ENCODE measurements at regions not wholly inside any gene's neighbourhood (a gene's known extent, or its start where the extent isn't known, plus 50 kb on each side); places are given as distances from the start of the nearest gene placed in this dataset.

GRCh38 chr6:144953552-144954240 is 668.6 kb downstream of the UTRN start:
- no peaks in the 10 kb centered on the region for H3K4me1 Mint-ChIP-seq
- no peak for TF ChIP-seq CTCF (IDR thresholded peaks at IDR 0.05)
- no peak for TF ChIP-seq EZH2 (IDR thresholded peaks at IDR 0.05; ENCODE audit: borderline replicate concordance, insufficient read depth, low read depth, low read length, poor library complexity, severe bottlenecking)
- ChIA-PET CTCF (no interaction called here), POLR2A (no interaction called here)
- H3K9me3 Mint-ChIP-seq (ENCODE audit: insufficient read depth) = no peaks in the 10 kb centered on the region
- Histone ChIP-seq H2AFZ (ENCODE audit: insufficient read depth, low read depth, low read length, poor library complexity, severe bottlenecking) (no peak overlapping the region), H4K20me1 (ENCODE audit: control insufficient read depth, insufficient read depth, low read length, poor library complexity, severe bottlenecking) (no peaks in the 10 kb centered on the region), H3K9me3 (ENCODE audit: control extremely low read depth in 1 of 3, control insufficient read depth in 2 of 3, insufficient read depth in 1 of 3, low read length in 2 of 3) (peaks cover 0 to 3% (median 0%) of the 10 kb centered on the region in 3 donors), H3K27me3 (replicated peaks in 1 of 4; ENCODE audit: control extremely low read depth in 1 of 4, control insufficient read depth in 3 of 4, insufficient read depth in 4 of 4, low read length in 3 of 4) (peaks cover 0 to 2% (median 0%) of the 10 kb centered on the region in 4 experiments), H3K4me3 (ENCODE audit: control extremely low read depth in 1 of 5, extremely low read depth in 1 of 5, insufficient read depth in 1 of 5, low read depth in 2 of 5, low read length in 4 of 5) (no peak overlapping the region), H3K27ac (ENCODE audit: low read length in 2 of 2) (no peak overlapping the region), H3K4me1 (ENCODE audit: control insufficient read depth in 2 of 2, insufficient read depth in 2 of 2, low read length in 2 of 2) (no peaks in the 10 kb centered on the region), H3K79me2 (ENCODE audit: control insufficient read depth, insufficient read depth, low read length) (no peaks in the 10 kb centered on the region), H3K9ac (ENCODE audit: low read length) (no peak overlapping the region), H3K36me3 (replicated peaks in 1 of 2; ENCODE audit: control extremely low read depth in 1 of 2, control insufficient read depth in 1 of 2, extremely low read depth in 1 of 2, insufficient read depth in 2 of 2, low read length in 1 of 2) (no peaks in the 10 kb centered on the region), H3K4me2 (replicated peaks; ENCODE audit: low read depth, low read length, poor library complexity, severe bottlenecking) (no peak overlapping the region)
- H3K4me3 Mint-ChIP-seq = no peak overlapping the region
- no peak overlapping the region for H3K27ac Mint-ChIP-seq
- intact Hi-C loops (cut with micrococcal nuclease) = no loop called here
- ATAC-seq (ENCODE audit: low read depth) (no peak), DNase-seq (no peak)
- H3K27me3 Mint-ChIP-seq = peaks cover 6% of the 10 kb centered on the region
- 91% methylated on average over 4 of the region's 5 CpGs for whole genome bisulfite sequencing (ENCODE audit: insufficient coverage)

GRCh38 chr6:144954241-144954556 is 669.1 kb downstream of the UTRN start:
- no peak overlapping the region for H3K9ac ChIP-seq (ENCODE audit: low read length)
- Mint-ChIP-seq H3K27ac (no peak overlapping the region), H3K4me1 (no peaks in the 10 kb centered on the region), H3K9me3 (ENCODE audit: insufficient read depth) (no peaks in the 10 kb centered on the region), H3K27me3 (peaks cover 6% of the 10 kb centered on the region), H3K4me3 (no peak overlapping the region)
- peaks cover 0 to 2% (median 0%) of the 10 kb centered on the region in 4 experiments for H3K27me3 ChIP-seq (replicated peaks in 1 of 4; ENCODE audit: control extremely low read depth in 1 of 4, control insufficient read depth in 3 of 4, insufficient read depth in 4 of 4, low read length in 3 of 4)
- H4K20me1 ChIP-seq (ENCODE audit: control insufficient read depth, insufficient read depth, low read length, poor library complexity, severe bottlenecking) = no peaks in the 10 kb centered on the region
- 74% methylated on average over 2 of the region's 3 CpGs for WGBS (ENCODE audit: insufficient coverage)
- no peak overlapping the region for H3K4me2 ChIP-seq (replicated peaks; ENCODE audit: low read depth, low read length, poor library complexity, severe bottlenecking)
- ChIA-PET POLR2A (no interaction called here), CTCF (no interaction called here)
- no peaks in the 10 kb centered on the region for H3K36me3 ChIP-seq (replicated peaks in 1 of 2; ENCODE audit: control extremely low read depth in 1 of 2, control insufficient read depth in 1 of 2, extremely low read depth in 1 of 2, insufficient read depth in 2 of 2, low read length in 1 of 2)
- H3K4me1 ChIP-seq (ENCODE audit: control insufficient read depth in 2 of 2, insufficient read depth in 2 of 2, low read length in 2 of 2) = no peaks in the 10 kb centered on the region
- no peak for ATAC-seq (ENCODE audit: low read depth)
- no peak for DNase-seq
- no peaks in the 10 kb centered on the region for H3K79me2 ChIP-seq (ENCODE audit: control insufficient read depth, insufficient read depth, low read length)
- intact Hi-C loops (cut with micrococcal nuclease) = no loop called here
- no peak for TF ChIP-seq EZH2 (IDR thresholded peaks at IDR 0.05; ENCODE audit: borderline replicate concordance, insufficient read depth, low read depth, low read length, poor library complexity, severe bottlenecking)
- TF ChIP-seq CTCF (IDR thresholded peaks at IDR 0.05) = no peak
- H3K9me3 ChIP-seq (ENCODE audit: control extremely low read depth in 1 of 3, control insufficient read depth in 2 of 3, insufficient read depth in 1 of 3, low read length in 2 of 3) = peaks cover 0 to 3% (median 0%) of the 10 kb centered on the region in 3 donors
- no peak overlapping the region for H3K4me3 ChIP-seq (ENCODE audit: control extremely low read depth in 1 of 5, extremely low read depth in 1 of 5, insufficient read depth in 1 of 5, low read depth in 2 of 5, low read length in 4 of 5)
- H3K27ac ChIP-seq (ENCODE audit: low read length in 2 of 2) = no peak overlapping the region
- no peak overlapping the region for H2AFZ ChIP-seq (ENCODE audit: insufficient read depth, low read depth, low read length, poor library complexity, severe bottlenecking)
